ENCODE measurements at regions not wholly inside any gene's neighbourhood (a gene's known extent, or its start where the extent isn't known, plus 50 kb on each side); places are given as distances from the start of the nearest gene placed in this dataset.

- TF ChIP-seq, protein P1, sequence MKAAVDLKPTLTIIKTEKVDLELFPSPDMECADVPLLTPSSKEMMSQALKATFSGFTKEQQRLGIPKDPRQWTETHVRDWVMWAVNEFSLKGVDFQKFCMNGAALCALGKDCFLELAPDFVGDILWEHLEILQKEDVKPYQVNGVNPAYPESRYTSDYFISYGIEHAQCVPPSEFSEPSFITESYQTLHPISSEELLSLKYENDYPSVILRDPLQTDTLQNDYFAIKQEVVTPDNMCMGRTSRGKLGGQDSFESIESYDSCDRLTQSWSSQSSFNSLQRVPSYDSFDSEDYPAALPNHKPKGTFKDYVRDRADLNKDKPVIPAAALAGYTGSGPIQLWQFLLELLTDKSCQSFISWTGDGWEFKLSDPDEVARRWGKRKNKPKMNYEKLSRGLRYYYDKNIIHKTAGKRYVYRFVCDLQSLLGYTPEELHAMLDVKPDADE (IDR thresholded peaks at IDR 0.05), result no peak
- TF ChIP-seq STAT1 (IDR thresholded peaks at IDR 0.05; ENCODE audit: unreplicated experiment) (no peak), ZNF331 (CRISPR knock-in tag; IDR thresholded peaks at IDR 0.05; ENCODE audit: low read depth) (no peak)
Observed at GRCh38 chr18:47549021-47549540, 297.6 kb upstream of the SKOR2 start (continued).

DNA sequence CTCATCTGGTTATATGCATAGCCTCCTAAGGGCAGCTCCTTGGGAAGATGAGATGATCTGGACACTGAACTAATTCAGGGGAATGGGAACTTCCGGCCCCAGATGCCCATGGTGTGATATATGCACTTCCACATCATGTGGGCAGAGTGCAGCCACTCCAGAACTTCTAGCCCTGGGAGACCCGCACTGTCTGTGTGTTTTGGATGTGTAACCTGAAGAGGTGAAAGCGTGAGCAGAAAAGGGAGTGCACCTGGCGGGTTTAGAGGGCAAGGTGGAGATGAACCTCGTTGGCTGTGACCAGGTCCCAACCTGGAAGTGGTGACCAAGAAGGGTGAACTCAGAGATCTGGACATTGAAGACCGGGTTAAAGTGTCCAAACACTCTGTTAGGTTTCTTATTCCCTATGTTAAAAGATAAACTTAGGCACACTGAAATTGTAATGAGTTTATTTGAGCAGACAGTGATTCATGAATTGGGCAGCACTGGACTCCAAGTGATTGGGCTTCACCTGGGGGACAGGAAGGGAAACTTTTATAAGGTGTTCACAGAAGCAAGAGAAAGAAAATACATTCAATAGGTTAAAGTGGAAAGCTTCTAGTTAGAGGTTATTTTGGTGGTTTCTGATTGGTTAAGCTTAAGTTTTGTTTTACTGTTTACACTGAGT, 296.2 kb upstream of the SKOR2 start:
- H3K36me3 ChIP-seq (ENCODE audit: insufficient read depth), result no peaks in the 10 kb centered on the region
- ATAC-seq (no peak), DNase-seq (ENCODE audit: low spot score) (no peak)
- no peak overlapping the region for H3K4me3 ChIP-seq
- no peaks in the 10 kb centered on the region for H3F3A ChIP-seq (replicated peaks; ENCODE audit: low read depth)
- Mint-ChIP-seq H3K4me3 (no peak overlapping the region), H3K27ac (no peak overlapping the region), H3K36me3 (ENCODE audit: low read depth) (no peaks in the 10 kb centered on the region), H3K4me1 (peaks cover 2% of the 10 kb centered on the region; the same call in 1 of the 3 replicates), H3K27me3 (ENCODE audit: insufficient read depth, low read depth, poor library complexity) (peaks cover 2% of the 10 kb centered on the region), H3K9me3 (no peaks in the 10 kb centered on the region)
- H3K27me3 ChIP-seq (ENCODE audit: insufficient read depth), result no peaks in the 10 kb centered on the region
- no peaks in the 10 kb centered on the region for H4K20me1 ChIP-seq (replicated peaks; ENCODE audit: insufficient read depth)
- H3K9me2 ChIP-seq (ENCODE audit: insufficient read depth), result 0 out of 2 replicates have a peak, but pooled peaks cover 4% of the 10 kb centered on the region
- no peak overlapping the region for H2AFZ ChIP-seq
- H3K27ac ChIP-seq (ENCODE audit: low read depth), result no peak overlapping the region
- no peaks in the 10 kb centered on the region for H3K4me1 ChIP-seq (ENCODE audit: insufficient read depth)
- H3K4me2 ChIP-seq, result no peak overlapping the region
- H3K79me2 ChIP-seq (replicated peaks; ENCODE audit: insufficient read depth), result no peaks in the 10 kb centered on the region
- TF ChIP-seq JUNB (IDR thresholded peaks at IDR 0.05; ENCODE audit: unreplicated experiment) (no peak), REST (IDR thresholded peaks at IDR 0.05; ENCODE audit: unreplicated experiment) (no peak), ZNF331 (CRISPR knock-in tag; IDR thresholded peaks at IDR 0.05; ENCODE audit: low read depth) (no peak), EZH2phosphoT487 (IDR thresholded peaks at IDR 0.05; ENCODE audit: unreplicated experiment) (no peak), ZNF462 (CRISPR knock-in tag; IDR thresholded peaks at IDR 0.05) (no peak), EZH2 (IDR thresholded peaks at IDR 0.05; ENCODE audit: low read depth, unreplicated experiment) (no peak), POLR2AphosphoS5 (IDR thresholded peaks at IDR 0.05; ENCODE audit: low read depth) (no peak), NANOG (IDR thresholded peaks at IDR 0.05; ENCODE audit: borderline replicate concordance) (no peak), CREB1 (CRISPR knock-in tag; IDR thresholded peaks at IDR 0.05; ENCODE audit: low read depth) (no peak)
- TF ChIP-seq, protein P1 (IDR thresholded peaks at IDR 0.05), result no peak
